ENCODE measurements at regions not wholly inside any gene's neighbourhood (a gene's known extent, or its start where the extent isn't known, plus 50 kb on each side); places are given as distances from the start of the nearest gene placed in this dataset.
"Not testable (repeated sequence)": the region's sequence is repeated elsewhere in the genome, so short reads cannot be mapped to it uniquely, and the experiment has no call there.

DNA sequence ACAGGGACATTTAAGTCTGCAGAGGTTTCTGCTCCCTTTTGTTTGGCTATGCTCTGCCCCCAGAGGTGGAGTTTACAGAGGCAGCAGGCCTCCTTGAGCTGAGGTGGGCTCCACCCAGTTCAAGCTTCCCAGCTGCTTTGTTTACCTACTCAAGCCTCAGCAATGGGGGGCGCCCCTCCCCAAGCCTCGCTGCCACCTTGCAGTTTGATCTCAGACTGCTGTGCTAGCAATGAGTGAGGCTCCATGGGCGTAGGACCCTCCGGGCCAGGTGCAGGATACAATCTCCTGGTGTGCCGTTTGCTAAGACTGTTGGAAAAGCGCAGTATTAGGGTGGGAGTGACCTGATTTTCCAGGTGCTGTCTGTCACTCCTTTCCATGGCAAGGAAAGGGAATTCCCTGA is 51.1 kb upstream of the CLVS2 start:
- TF ChIP-seq, protein P1, sequence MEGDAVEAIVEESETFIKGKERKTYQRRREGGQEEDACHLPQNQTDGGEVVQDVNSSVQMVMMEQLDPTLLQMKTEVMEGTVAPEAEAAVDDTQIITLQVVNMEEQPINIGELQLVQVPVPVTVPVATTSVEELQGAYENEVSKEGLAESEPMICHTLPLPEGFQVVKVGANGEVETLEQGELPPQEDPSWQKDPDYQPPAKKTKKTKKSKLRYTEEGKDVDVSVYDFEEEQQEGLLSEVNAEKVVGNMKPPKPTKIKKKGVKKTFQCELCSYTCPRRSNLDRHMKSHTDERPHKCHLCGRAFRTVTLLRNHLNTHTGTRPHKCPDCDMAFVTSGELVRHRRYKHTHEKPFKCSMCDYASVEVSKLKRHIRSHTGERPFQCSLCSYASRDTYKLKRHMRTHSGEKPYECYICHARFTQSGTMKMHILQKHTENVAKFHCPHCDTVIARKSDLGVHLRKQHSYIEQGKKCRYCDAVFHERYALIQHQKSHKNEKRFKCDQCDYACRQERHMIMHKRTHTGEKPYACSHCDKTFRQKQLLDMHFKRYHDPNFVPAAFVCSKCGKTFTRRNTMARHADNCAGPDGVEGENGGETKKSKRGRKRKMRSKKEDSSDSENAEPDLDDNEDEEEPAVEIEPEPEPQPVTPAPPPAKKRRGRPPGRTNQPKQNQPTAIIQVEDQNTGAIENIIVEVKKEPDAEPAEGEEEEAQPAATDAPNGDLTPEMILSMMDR (IDR thresholded peaks at IDR 0.05): not testable (repeated sequence)
- not testable (repeated sequence) for TF ChIP-seq POLR2A (IDR thresholded peaks at IDR 0.05)

All from body of pancreas (tissue), 4 donors.